ENCODE measurements at regions not wholly inside any gene's neighbourhood (a gene's known extent, or its start where the extent isn't known, plus 50 kb on each side); places are given as distances from the start of the nearest gene placed in this dataset.

GRCh38 chr3:28081533-28081947, 159.9 kb upstream of the CMC1 start:
- TF ChIP-seq TAF1 (IDR thresholded peaks at IDR 0.05; ENCODE audit: control insufficient read depth, extremely low read depth, insufficient read depth, low read length, severe bottlenecking) = no peak
- TF ChIP-seq CBX2 (IDR thresholded peaks at IDR 0.05; ENCODE audit: insufficient read depth, low read length, poor library complexity, severe bottlenecking) = no peak
- TF ChIP-seq, protein P1, sequence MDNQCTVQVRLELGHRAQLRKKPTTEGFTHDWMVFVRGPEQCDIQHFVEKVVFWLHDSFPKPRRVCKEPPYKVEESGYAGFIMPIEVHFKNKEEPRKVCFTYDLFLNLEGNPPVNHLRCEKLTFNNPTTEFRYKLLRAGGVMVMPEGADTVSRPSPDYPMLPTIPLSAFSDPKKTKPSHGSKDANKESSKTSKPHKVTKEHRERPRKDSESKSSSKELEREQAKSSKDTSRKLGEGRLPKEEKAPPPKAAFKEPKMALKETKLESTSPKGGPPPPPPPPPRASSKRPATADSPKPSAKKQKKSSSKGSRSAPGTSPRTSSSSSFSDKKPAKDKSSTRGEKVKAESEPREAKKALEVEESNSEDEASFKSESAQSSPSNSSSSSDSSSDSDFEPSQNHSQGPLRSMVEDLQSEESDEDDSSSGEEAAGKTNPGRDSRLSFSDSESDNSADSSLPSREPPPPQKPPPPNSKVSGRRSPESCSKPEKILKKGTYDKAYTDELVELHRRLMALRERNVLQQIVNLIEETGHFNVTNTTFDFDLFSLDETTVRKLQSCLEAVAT (IDR thresholded peaks at IDR 0.05) = no peak
- TF ChIP-seq SNRNP70 (optimal IDR thresholded peaks at IDR 0.05; ENCODE audit: low read depth, low read length) = no peak
- TF ChIP-seq CBX8 (IDR thresholded peaks at IDR 0.05; ENCODE audit: borderline replicate concordance, extremely low read depth, low read depth, low read length, poor library complexity, severe bottlenecking) = no peak
- TF ChIP-seq NCOR1 (IDR thresholded peaks at IDR 0.05) = no peak
- no peak for TF ChIP-seq SRSF3 (IDR thresholded peaks at IDR 0.05; ENCODE audit: insufficient read depth, low read length)
- no peak for TF ChIP-seq MAFK (IDR thresholded peaks at IDR 0.05; ENCODE audit: low read length)
- TF ChIP-seq YY1 (IDR thresholded peaks at IDR 0.05; ENCODE audit: borderline replicate concordance in 1 of 3, control insufficient read depth in 1 of 3, extremely low read depth in 1 of 3, insufficient read depth in 3 of 3, insufficient read length in 1 of 3, insufficient replicate concordance in 2 of 3, low read depth in 1 of 3, low read length in 2 of 3) = no peak
- TF ChIP-seq SIX5 (IDR thresholded peaks at IDR 0.05; ENCODE audit: borderline replicate concordance in 1 of 2, insufficient read depth in 1 of 2, low read depth in 1 of 2, low read length in 2 of 2) = no peak
- no peak for TF ChIP-seq ZNF639 (CRISPR knock-in tag; conservative IDR thresholded peaks at IDR 0.05 in 1 of 2, IDR thresholded peaks at IDR 0.05 in 1 of 2)
- TF ChIP-seq POLR2A (conservative IDR thresholded peaks at IDR 0.05) = no peak
- TF ChIP-seq ZNF282 (CRISPR knock-in tag; IDR thresholded peaks at IDR 0.05) = no peak
- TF ChIP-seq, protein P2, sequence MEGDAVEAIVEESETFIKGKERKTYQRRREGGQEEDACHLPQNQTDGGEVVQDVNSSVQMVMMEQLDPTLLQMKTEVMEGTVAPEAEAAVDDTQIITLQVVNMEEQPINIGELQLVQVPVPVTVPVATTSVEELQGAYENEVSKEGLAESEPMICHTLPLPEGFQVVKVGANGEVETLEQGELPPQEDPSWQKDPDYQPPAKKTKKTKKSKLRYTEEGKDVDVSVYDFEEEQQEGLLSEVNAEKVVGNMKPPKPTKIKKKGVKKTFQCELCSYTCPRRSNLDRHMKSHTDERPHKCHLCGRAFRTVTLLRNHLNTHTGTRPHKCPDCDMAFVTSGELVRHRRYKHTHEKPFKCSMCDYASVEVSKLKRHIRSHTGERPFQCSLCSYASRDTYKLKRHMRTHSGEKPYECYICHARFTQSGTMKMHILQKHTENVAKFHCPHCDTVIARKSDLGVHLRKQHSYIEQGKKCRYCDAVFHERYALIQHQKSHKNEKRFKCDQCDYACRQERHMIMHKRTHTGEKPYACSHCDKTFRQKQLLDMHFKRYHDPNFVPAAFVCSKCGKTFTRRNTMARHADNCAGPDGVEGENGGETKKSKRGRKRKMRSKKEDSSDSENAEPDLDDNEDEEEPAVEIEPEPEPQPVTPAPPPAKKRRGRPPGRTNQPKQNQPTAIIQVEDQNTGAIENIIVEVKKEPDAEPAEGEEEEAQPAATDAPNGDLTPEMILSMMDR (IDR thresholded peaks at IDR 0.05 in 2 of 3, conservative IDR thresholded peaks at IDR 0.05 in 1 of 3; ENCODE audit: insufficient read depth in 2 of 3, low read depth in 1 of 3, low read length in 3 of 3) = no peak

Measured in K562 (cell line).